Fibroblast of the aortic adventitia (primary cell): ENCODE measurements at regions not wholly inside any gene's neighbourhood (a gene's known extent, or its start where the extent isn't known, plus 50 kb on each side); places are given as distances from the start of the nearest gene placed in this dataset.
A peak's percentile ranks its signal among the peaks of the same experiment; 100 is the strongest.
"Not testable (repeated sequence)": the region's sequence is repeated elsewhere in the genome, so short reads cannot be mapped to it uniquely, and the experiment has no call there.

Source experiments
- DNase-seq: peaks from one replicate; pipeline ENCODE4 v3.0.0-alpha.2; 2010; ENCODE audit warnings: low read depth
- H3K4me3 ChIP-seq: 2 replicates; pipeline ENCODE4 v1.5.1; 2011; ENCODE audit warnings: low read depth, mild to moderate bottlenecking, control low read depth, low read length, moderate library complexity

DNA sequence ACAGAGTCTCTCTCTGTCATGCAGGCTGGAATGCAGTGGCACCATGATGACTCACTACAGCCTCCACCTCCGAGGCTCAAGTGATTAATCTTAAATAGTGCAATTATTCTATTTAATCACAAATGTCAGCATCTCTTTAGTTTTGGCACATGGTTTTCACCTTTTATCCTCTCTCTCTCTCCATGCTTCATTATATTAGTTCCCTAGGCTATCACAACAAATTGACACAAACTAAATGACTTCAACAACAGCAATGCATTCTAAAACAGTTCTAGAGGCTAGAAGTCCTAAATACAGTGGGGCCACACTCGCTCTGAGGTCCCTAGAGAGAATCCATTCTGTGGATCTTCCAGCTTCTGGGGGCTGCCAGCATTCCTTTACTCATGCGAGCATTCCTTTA, 178.2 kb upstream of the ZNG1F start:
- not testable (repeated sequence) for H3K4me3 ChIP-seq
- peak; percentile 5 for DNase-seq

DNA sequence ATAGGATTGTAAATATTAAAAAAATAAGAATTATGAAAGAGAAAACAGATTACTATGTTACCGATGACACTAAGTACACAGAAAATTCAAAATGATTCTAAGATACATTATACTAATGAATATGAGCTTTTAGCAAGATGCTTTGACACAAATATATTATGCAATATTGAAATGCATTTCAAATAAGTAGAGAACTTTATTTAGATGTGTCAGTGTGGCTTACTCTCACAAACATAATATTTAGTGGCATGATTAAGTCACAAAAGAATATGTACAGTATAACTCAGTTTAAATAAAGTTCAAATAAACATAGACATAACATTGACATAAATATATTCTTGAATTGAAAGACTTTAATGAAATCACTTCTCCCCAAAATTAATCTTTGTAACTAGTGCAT, 172.7 kb upstream of the ZNG1F start:
- H3K4me3 ChIP-seq, DNase-seq: not testable (repeated sequence)

DNA sequence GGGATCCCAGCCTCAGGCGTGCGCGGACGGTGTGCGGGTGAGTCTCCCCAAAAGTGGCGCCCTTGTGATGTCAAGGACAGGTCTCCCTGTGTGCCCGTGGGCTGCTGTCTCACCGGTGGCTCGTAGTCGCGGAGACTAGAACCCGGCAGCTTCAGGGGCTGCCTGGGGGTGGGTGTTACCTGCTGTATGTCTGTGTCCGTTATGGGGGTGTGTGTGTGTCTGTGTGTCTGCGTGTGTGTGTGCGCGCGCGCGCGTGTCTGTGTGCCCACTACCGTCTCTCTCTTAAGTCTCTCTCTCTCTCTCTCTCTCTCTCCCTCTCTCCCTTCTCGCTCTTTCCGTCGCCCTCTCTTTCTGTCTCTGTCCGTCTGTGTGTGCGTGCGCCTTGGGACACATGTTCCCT, 170.0 kb upstream of the ZNG1F start:
- peak; percentile 47 for DNase-seq

DNA sequence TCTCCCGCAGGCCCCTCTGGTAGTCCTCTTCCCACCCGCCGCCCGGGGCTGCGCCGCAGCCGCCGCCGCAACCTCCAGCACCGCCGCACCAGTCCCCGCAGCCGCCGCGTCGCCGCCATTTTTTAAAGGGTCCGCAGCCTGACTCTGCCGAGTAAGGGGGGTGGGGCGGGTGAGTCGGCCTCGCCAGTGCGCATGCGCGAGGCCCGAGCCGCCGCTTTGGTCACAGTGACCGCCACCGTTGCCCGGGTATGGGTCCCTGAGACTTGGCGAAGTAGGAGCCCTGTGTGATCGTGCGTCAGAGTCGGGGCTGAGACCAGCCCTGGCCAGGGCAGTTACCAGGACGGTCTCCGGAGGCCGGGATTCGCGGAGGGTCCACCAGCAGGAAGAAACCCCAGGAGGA, 169.6 kb upstream of the ZNG1F start:
- peak overlapping the region; percentile 74 for H3K4me3 ChIP-seq
- DNase-seq = peak; percentile 56

More for the DNA sequence above, 170.0 kb upstream of the ZNG1F start:
- H3K4me3 ChIP-seq = peak overlapping the region; percentile 74

DNA sequence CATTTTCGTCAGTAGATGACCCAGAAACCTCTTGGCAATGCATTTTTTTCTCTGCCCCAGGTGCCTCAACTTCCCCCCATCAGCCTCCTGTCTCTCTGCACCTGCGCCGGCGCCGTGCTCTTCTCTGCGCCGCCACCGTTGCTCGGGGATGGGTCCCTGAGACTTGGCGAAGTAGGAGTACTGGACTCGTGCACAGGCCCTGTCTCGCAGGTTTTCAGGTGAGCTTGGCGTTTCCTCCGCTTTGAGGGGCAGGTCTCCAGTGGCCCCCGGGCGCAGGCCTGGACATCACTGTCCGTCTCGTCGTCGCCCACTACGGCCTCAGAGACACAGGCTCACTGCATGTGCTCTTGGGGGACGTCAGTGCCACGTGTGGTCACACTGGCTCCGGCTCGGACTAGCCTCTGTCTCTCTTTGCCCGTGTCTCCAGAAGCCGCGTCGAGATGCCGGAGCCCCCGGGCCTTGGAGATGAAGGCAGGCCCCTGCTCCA, 168.8 kb upstream of the ZNG1F start:
- peak overlapping the region; percentile 47 for H3K4me3 ChIP-seq
- not testable (repeated sequence) for DNase-seq

DNA sequence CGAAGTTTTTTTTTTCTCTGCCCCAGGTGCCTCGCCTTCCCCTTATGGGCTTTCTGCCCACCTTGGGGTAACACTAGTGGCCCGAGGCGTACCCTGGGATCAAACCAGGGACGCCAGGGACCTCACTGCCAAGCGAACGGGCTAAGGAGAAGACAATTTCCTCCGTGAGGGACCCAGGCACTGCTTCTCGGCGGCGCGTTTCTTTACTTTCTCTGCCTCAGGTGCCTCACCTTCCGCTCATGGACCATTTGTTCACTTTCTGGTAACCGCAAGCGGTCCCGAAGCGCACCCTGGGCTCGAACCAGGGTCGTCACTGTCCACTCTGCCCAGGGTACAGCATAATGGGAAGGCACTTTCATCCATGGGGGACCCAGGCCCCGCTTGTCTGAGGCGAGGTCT, 168.2 kb upstream of the ZNG1F start:
- not testable (repeated sequence) for DNase-seq, H3K4me3 ChIP-seq

DNA sequence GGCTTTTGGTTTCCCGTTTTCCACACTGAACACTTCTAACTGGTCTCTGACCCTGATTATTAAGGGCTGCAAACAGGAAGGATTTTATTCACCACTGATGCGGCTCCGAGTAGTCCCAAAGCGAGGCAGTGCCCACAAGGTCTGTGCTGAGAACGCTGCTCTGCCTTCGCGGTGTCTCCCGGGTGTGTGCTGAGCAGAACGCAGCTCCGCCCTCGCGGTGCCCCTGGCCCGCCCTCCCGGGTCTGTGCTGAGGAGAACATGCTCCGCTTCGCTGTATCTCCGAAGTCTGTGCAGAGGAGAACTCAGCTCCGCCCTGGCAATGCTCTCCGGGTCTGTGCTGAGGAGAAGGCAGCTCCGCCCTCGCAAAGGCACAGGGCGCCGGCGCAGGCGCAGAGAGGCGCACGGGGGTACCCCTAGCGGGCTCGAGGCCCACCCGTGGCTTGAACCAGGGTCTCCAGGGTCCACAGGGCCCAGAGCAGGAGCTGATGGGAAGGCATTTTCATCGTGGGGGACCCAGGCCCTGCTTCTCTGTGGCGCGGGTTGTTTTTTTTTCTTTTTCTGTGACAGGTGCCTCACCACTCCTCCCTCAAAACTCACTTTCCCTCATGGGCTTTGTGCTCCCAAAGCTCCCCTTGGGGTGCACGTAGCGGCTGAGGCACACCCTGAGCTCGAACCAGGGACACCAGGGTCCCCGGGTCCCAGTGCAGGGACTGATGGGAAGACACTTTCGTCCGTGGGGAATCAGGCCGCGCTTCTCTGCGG, 167.7 kb upstream of the ZNG1F start:
- DNase-seq = peak; percentile 30
- not testable (repeated sequence) for H3K4me3 ChIP-seq

DNA sequence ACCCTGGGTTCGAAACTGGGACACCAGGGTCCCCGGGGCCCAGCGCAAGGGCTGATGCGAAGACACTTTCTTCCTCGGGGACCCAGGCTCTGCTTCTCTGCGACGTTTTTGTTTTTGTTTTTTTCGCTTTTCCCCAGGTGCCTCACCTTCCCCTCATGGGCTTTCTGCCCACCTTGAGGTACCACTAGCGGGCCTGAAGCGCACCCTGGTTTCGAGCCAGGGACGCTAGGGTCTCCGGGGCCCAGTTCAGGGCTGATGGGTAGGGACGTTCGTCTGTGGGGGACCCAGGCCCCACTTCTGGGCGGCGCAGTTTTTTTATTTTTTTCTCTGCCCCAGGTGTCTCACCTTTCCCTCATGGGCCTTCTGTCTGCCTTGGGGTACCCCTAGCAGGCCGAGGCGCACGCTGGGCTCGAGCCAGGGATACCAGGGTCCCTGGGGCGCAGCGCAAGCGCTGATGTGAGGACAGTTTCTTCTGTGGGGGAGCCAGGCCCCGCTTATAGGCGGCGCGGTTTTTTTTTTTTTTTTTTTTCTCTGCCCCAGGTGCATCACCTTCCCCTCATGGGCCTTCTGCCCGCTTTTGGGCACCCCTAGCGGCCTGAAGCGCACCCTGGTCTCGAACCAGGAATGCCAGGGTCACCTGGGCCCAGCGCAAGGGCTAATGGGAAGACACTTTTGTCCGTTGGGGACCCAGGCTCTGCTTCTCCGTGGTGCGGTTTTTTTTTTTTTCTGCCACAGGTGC, 166.8 kb upstream of the ZNG1F start:
- not testable (repeated sequence) for H3K4me3 ChIP-seq, DNase-seq

DNA sequence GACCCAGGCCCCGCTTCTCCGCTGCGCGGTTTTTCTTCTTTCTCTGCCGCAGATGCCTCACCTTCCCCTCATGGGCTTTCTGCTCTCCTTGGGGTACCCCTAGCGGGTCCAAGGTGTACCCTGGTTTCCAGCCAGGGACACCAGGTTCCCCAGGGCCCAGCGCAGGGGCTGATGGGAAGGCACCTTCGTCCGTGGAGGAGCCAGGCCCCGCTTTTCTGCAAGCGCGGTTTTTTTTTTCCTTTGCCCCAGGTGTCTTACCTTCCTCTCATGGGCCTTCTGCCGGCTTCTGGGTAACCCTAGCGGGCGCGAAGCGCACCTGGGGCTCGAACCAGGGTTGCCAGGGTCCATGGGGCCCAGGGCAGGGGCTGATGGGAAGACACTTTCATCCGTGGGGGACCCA, 165.9 kb upstream of the ZNG1F start:
- H3K4me3 ChIP-seq, DNase-seq: not testable (repeated sequence)

DNA sequence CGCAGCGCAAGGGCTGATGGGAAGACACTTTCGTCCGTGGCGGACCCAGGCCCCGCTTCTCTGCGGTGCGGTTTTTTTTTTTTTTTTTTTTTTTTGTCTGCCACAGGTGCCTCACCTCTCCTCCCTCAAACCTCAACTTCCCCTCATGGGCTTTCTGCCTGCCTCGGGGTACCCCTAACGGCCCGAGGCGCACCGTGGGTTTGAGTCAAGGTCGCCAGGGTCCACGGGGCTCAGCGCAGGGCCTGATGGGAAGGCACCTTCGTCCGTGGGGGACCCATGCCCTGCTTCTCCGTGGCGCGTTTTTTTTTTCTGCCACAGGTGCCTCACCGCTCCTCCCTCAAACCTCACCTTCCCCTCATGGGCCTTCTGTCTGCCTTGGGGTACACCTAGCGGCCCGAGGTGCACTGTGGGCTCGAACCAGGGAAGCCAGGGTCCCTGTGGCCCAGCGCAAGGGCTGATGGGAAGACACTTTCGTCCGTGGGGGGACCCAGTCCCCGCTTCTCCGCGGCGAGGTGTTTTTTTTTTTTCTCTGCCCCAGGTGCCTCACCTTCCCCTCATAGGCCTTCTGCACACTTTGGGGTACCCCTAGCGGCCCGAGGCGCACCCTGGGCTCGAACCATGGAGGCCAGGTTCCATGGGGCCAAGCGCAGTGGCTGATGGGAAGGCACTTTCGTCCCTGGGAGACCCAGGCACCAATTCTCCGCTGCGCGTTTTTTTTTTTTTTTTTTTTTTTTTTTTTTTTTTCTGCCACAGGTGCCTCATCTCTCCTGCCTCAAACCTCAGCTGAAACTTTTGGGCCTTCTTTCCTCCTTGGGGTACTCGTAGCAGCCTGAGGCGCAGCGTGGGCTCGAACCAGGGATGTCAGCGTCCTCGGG, 165.2 kb upstream of the ZNG1F start:
- not testable (repeated sequence) for DNase-seq, H3K4me3 ChIP-seq

DNA sequence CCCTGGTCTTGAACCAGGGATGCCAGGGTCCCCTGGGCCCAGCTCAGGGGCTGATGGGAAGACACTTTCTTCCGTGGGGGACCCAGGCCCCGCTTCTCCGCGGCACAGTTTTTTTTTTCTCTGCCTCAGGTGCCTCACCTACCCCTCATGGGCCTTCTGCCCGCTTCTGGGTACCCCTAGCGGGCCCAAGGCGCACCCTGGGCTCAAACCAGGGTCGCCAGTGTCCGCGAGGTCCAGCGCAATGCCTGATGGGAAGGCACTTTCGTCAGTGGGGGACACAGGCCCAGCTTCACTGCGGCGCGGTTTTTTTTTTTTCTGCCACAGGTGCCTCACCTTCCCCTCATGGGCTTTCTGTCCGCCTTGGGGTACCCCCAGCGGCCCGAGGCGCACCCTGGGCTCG, 163.9 kb upstream of the ZNG1F start:
- DNase-seq = not testable (repeated sequence)

DNA sequence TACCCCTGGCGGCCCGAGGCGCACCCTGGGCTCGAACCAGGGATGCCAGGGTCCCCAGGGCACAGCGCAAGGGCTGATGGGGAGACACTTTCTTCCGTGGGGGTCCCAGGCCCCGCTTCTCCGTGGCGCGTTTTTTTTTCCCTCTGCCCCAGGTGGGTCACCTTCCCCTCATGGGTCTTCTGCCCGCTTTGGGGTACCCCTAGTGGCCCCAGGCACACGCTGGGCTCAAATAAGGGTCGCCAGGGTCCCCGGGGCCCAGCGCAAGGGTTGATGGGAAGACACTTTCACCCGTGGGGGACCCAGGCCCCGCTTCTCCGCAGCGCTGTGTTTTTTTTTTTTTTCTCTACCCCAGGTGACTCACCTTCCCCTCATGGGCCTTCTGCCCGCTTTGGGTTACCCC, 163.3 kb upstream of the ZNG1F start:
- not testable (repeated sequence) for H3K4me3 ChIP-seq, DNase-seq

More for the DNA sequence above, 163.9 kb upstream of the ZNG1F start:
- not testable (repeated sequence) for H3K4me3 ChIP-seq

DNA sequence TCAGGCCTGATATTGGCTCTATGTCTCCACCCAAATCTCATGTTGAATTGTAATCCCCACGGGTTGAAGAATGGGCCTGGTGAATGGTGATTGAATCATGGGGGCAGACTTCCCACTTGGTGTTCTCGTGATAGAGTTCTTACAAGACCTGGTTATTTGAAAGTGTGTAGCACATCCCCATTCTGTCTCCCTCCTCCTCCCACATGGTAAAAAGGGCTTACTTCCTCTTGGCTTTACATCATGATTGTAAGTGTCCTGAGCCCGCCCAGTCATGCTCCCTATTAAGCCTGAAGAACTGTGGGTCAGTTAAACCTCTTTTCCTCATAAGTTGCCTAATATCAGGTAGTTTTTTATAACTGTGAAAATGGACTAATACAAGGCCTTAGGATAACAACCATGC, 158.8 kb upstream of the ZNG1F start:
- H3K4me3 ChIP-seq, DNase-seq: not testable (repeated sequence)

DNA sequence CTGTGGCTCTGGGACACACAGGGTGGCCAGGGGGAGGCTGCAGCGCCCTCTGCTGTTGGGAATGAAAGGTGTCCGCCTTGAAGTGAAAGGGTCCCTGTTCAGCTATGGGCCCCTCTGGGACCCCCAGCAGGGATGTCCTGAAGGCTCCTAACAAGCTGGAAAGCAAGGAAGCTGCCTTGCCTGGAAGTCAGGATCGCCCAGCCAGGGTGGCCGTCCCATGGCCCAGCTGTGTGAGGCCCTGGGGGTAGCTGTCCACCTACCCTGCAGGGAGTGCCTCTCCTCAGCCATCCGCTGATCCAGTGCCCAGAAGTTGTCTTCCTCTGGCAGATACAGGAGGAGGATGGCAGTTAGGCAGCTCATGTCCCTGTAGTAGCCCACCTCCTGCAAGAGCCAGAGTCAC, 143.4 kb upstream of the ZNG1F start:
- DNase-seq, H3K4me3 ChIP-seq: not testable (repeated sequence)

DNA sequence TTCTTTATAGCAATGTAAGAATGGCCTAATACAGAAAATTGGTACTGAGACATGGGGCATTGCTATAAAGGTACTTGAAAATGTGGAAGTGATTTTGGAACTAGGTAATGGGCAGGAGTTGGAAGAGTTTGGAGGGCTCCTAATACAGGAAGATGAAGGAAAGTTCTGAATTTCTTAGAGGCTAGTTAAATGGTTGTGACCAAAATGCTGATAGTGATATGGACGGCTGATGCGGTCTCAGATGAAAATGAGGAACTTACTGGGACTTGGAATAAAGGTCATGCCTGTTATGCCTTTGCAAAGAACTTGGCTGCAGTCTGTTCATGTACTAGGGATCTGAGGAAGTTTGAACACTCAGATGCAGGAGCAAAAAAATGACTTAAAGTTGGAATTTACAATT, 132.2 kb upstream of the ZNG1F start:
- not testable (repeated sequence) for DNase-seq, H3K4me3 ChIP-seq

DNA sequence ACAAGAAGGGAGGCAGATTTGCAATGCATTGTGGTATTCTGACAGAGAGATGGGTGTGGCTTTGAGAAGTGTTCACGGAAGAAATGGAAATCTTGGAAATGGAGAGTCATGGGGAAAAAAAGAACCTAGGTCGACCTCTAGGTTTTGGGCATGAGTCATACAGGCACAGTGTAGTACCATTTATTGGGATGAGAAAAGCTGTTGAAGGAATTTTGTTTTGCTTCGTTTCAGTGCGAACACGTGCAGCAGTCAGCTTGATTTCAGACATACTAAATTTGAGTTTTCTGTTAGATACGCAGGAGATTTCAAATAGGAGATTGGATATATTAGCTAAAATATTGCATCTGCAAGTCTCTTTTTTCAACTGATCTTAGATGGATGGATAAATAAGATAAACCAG, 119.8 kb upstream of the ZNG1F start:
- H3K4me3 ChIP-seq, DNase-seq: not testable (repeated sequence)

DNA sequence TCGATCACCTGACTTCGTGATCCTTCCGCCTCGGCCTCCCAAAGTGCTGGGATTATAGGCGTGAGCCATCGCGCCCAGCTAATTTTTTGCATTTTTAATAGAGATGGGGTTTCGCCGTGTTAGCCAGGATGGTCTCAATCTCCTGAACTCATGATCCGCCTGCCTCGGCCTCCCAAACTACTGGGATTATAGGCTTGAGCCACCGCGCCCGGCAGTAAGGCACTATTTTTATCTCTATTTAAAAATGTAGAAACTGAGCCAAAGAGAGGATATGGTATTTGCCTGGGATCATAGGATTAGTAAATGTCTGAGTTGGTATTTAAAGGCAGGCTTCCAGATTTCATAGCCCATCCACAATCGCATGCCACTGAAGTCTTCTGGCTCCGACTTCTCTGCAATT, 96.6 kb upstream of the ZNG1F start:
- H3K4me3 ChIP-seq, DNase-seq: not testable (repeated sequence)

DNA sequence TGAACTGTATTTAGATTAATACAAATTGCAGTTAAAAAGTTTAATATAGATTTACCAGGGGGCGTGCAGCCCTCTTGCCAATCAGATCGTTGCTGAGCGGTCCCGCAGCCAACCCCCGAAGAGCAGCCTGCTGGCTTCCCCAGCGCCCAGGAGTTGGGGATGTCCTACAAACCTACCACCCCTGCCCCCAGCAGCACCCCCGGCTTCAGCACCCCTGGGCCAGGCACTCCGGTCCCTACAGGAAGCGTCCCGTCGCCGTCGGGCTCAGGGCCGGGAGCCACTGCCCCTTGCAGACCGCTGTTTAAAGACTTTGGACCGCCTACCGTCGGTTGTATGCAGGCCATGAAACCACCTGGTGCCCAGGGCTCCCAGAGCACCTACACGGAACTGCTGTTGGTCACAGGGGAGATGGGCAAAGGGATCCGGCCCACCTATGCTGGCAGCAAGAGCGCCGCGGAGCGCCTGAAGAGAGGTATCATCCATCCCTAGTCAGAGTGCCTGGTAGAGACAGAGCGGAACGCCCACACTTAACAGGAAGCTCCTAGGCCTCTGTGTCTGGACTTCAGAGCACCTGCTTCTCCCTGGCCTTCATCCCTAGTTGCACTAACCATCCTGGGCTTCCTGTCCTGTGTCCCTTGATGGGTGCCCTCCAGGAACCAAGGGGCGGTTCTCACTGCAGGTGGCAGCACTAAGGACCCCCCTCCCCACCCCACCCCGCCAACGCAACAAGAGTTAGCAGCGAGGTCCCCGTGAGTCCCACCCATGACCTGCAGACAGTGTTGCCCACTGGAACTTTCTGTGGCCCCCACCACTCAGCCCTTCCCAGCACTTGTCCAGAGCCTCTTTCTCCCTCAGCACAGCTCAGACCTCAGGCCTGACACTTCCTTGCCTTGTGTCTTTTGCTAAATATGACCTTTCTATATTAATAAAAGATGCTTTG, 91.5 kb upstream of the ZNG1F start:
- not testable (repeated sequence) for H3K4me3 ChIP-seq, DNase-seq
